Loucy (cell line): ENCODE measurements at regions not wholly inside any gene's neighbourhood (a gene's known extent, or its start where the extent isn't known, plus 50 kb on each side); places are given as distances from the start of the nearest gene placed in this dataset.

Experiments
- EZH2phosphoT487 ChIP-seq: fragments of 200-600 bp; IDR thresholded peaks from 2 replicates; pipeline ENCODE4 v1.6.1; 2018; ENCODE audit warnings: antibody characterized with exemption, mild to moderate bottlenecking, moderate library complexity, borderline replicate concordance
- TF ChIP-seq, protein P1 (sequence below): fragments of 200-600 bp; sonication (generic); conservative IDR thresholded peaks from 2 replicates; pipeline ENCODE4 v1.5.1; 2014; ENCODE audit warnings: mild to moderate bottlenecking, antibody characterized with exemption, low read length

DNA sequence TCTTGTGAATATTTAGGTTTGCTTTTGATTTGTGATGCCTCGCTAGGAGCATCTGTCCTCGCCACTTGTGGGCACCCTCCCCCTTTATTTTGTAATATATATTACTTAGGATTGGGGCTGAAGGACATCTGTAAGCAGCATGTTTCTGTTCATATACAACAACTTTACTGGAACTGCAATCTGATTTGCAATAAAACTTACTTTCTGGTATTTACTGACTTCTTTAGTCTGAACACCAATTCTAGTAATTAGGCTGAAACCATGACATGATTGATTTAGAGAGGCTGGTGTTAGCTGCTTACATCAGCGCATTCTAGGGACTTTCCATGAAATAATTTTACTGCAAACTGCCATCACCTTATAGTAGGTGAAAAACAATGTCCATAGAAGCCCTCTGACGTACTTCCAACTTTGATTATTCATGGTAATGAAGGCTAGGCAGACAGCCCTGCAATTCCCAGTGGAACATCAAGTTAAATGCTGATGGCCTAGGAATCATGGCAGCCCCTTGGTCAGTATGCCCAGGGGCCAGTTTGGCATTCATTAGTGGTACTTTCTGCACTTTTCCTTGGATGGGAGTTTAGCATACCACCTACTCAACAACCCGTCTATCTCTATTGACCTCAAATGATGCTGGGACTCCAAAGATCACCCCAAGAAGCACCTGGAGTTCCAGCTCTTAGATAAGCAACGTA lies 132.9 kb upstream of the MCHR2 start:
- no peak for TF ChIP-seq EZH2phosphoT487
- TF ChIP-seq, protein P1, sequence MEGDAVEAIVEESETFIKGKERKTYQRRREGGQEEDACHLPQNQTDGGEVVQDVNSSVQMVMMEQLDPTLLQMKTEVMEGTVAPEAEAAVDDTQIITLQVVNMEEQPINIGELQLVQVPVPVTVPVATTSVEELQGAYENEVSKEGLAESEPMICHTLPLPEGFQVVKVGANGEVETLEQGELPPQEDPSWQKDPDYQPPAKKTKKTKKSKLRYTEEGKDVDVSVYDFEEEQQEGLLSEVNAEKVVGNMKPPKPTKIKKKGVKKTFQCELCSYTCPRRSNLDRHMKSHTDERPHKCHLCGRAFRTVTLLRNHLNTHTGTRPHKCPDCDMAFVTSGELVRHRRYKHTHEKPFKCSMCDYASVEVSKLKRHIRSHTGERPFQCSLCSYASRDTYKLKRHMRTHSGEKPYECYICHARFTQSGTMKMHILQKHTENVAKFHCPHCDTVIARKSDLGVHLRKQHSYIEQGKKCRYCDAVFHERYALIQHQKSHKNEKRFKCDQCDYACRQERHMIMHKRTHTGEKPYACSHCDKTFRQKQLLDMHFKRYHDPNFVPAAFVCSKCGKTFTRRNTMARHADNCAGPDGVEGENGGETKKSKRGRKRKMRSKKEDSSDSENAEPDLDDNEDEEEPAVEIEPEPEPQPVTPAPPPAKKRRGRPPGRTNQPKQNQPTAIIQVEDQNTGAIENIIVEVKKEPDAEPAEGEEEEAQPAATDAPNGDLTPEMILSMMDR, result peak; percentile 51
